ENCODE measurements at regions not wholly inside any gene's neighbourhood (a gene's known extent, or its start where the extent isn't known, plus 50 kb on each side); places are given as distances from the start of the nearest gene placed in this dataset.

DNA sequence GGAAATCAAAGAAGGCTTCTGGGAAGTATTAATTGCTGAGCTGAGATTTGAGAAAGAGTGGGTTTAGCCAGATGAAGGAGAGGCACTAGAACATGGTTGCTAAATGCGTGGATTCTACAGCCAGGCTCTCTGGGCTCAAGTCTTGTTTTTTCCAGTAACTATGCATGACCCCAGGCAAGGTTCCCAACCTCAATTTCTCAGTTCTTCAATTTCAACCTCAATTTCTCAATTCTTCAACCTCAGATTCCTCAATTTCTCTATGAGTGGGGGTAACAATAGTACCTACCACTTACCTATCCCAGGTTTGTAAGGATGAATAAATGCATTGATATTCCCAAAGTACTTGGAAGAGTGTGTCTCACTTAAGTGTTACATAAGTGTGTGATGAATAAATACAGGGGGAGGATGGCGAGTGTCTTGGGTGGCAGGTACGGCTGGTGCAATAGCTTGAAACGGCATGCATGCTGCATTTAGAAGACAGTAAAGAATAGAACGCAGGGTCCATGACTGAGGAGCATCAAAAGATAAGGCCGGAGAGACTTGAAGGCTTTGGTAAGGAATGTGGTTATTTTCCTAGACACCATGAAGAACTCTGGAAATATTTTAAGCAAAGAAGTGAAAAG is 149.1 kb upstream of the ATP2B1 start:
- H3K4me3 ChIP-seq (ENCODE audit: low read depth, low read length) = no peak overlapping the region
- TF ChIP-seq, protein P1, sequence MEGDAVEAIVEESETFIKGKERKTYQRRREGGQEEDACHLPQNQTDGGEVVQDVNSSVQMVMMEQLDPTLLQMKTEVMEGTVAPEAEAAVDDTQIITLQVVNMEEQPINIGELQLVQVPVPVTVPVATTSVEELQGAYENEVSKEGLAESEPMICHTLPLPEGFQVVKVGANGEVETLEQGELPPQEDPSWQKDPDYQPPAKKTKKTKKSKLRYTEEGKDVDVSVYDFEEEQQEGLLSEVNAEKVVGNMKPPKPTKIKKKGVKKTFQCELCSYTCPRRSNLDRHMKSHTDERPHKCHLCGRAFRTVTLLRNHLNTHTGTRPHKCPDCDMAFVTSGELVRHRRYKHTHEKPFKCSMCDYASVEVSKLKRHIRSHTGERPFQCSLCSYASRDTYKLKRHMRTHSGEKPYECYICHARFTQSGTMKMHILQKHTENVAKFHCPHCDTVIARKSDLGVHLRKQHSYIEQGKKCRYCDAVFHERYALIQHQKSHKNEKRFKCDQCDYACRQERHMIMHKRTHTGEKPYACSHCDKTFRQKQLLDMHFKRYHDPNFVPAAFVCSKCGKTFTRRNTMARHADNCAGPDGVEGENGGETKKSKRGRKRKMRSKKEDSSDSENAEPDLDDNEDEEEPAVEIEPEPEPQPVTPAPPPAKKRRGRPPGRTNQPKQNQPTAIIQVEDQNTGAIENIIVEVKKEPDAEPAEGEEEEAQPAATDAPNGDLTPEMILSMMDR (conservative IDR thresholded peaks at IDR 0.05; ENCODE audit: low read depth, low read length) = no peak
- DNase-seq (ENCODE audit: low read depth) = no peak

DNA sequence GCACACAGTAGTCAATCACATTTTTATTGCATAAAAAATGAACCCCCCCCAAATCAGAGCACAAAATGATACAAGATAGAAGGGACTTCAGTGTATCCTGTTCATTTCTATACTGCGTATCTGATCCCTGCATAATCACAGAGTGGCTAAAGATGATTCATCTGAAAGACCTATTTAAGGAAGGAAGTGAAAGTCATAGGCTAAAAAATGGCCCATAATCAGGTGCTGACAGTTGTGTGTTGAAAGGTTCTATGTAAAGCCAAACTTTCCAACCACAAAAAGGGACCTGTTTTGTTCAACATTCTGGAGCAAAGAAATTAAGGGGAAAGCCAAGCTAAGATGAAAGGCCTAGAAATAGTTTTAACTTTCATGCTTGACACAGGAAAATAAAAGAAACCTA is 147.8 kb upstream of the ATP2B1 start:
- no peak overlapping the region for H3K4me3 ChIP-seq (ENCODE audit: low read depth, low read length)
- DNase-seq (ENCODE audit: low read depth) = no peak
- TF ChIP-seq, protein P1 (conservative IDR thresholded peaks at IDR 0.05; ENCODE audit: low read depth, low read length) = no peak

DNA sequence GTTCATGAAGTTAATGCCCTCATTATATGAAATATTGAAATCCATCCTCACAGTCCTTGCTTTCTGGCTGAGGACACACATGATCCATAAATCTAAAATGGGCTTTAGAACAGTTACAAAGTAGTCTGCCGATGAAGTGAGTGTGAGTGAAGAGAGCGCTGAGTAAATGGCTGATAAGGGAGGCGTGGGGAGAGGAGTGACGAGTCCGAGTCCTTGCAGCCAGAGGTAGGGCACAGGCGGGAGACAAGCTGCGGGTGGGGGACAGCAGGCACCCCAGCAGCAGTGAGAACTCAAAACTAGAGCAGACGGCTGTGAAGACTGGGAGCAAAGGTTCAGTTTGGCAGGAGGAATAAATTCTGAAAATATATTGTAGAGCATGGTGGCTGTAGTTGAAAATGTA is 140.1 kb upstream of the ATP2B1 start:
- DNase-seq (ENCODE audit: low read depth) = no peak
- H3K4me3 ChIP-seq (ENCODE audit: low read depth, low read length) = no peak overlapping the region
- TF ChIP-seq, protein P1 (conservative IDR thresholded peaks at IDR 0.05; ENCODE audit: low read depth, low read length) = no peak

DNA sequence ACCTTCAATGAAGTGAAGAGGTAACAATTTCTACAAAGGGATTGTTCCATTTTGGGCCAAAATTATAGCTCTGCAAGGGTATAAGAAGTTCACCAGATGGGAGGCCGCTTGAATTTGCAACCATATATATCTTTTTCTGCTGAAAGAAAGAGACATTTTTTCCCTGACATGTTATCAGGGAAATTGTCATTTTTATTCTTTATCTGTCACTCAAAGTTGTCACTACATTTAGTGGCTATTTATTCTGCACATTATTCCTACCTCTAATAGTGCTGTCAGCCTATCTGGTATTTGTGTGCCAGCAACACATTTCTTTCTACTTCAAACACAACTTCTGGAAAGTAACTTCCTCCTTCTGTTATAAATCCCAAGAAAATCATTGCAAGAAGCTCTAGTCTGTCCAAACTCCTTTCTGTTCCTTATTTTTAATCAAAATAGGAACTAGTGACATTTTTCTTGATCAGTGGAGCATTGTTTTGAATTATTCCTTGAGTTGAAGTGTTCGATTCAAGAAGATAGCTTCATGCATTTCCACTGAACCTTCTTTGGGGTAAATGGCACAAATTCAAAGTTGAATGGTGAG is 137.9 kb upstream of the ATP2B1 start:
- no peak for DNase-seq (ENCODE audit: low read depth)
- H3K4me3 ChIP-seq (ENCODE audit: low read depth, low read length) = no peak overlapping the region
- TF ChIP-seq, protein P1 (conservative IDR thresholded peaks at IDR 0.05; ENCODE audit: low read depth, low read length) = no peak

DNA sequence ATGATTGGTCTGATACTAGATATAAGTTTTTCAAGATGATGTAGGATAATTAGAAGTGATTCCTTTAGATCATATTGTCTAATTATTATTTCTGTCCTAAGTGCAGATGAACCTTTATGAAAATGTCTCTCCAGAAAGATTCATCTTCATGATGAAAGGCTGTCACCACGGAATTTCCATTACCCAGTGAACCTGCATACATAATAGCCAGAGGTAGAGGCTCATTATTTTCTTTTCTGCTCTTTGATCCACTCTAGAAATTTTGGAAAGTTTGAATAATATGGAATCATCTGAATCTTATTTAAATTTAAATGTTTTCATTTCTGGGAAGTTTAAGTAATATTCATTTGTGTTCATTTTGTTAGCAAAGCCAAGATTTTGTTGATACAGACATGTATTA is 137.1 kb upstream of the ATP2B1 start:
- H3K4me3 ChIP-seq (ENCODE audit: low read depth, low read length) = no peak overlapping the region
- TF ChIP-seq, protein P1 (conservative IDR thresholded peaks at IDR 0.05; ENCODE audit: low read depth, low read length) = no peak
- no peak for DNase-seq (ENCODE audit: low read depth)

DNA sequence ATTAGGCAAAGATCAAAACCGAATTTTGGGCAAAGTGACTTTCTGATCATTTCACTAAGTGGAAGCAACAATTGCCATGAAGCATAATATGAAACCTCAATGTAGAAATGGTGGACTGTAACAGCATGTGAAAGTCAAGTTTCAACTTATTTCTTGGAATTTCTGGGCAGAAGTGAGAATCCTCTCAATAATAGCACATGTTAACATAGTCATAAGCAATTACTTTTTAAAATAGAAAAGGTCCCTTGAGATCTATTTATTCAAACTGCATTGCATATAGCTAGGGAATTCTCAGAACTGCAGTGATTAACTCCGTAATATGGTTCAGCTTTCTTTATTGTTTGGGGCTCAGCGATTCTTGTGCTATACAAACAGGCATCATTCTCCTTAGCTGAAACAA is 136.7 kb upstream of the ATP2B1 start:
- H3K4me3 ChIP-seq (ENCODE audit: low read depth, low read length) = no peak overlapping the region
- TF ChIP-seq, protein P1 (conservative IDR thresholded peaks at IDR 0.05; ENCODE audit: low read depth, low read length) = no peak
- DNase-seq (ENCODE audit: low read depth) = no peak

DNA sequence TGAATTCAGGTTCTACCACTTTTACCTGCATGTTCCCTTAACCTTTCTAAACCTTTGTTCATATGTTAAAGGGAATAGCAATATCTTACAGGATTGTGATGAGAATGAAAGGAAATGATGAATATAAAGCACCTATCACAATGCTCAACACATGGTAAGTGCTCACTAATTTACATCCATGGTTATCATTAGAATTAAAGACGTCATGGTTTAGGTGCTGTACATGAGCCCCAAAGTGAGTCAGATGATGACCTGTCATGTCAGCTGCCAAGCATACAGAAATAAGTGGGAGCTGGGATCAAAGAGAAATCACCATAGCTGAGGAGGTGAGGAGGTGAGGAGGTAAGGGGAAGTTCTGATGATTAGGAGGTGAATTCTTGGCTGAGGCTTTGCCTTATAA is 135.9 kb upstream of the ATP2B1 start:
- no peak overlapping the region for H3K4me3 ChIP-seq (ENCODE audit: low read depth, low read length)
- DNase-seq (ENCODE audit: low read depth) = no peak
- TF ChIP-seq, protein P1 (conservative IDR thresholded peaks at IDR 0.05; ENCODE audit: low read depth, low read length) = no peak

Measured in epithelial cell of proximal tubule (primary cell).